GM06990 (cell line): ENCODE measurements at regions not wholly inside any gene's neighbourhood (a gene's known extent, or its start where the extent isn't known, plus 50 kb on each side); places are given as distances from the start of the nearest gene placed in this dataset.

Experiments used
- DNase-seq: peaks from one replicate; pipeline ENCODE4 v3.0.0-alpha.2; 2011; ENCODE audit not compliant: insufficient read length; ENCODE audit errors: extremely low read depth
- H3K27me3 ChIP-seq: replicated peaks from 2 replicates; pipeline ENCODE4 v1.6.0; 2011; ENCODE audit warnings: low read length; ENCODE audit not compliant: control insufficient read depth, insufficient read depth
- H3K36me3 ChIP-seq: 2 replicates; pipeline ENCODE4 v1.5.1; 2011; ENCODE audit warnings: low read length; ENCODE audit not compliant: control insufficient read depth, insufficient read depth
- H3K4me3 ChIP-seq: replicated peaks from 2 replicates; pipeline ENCODE4 v1.5.1; 2011; ENCODE audit warnings: low read depth, mild to moderate bottlenecking, control low read depth, low read length
- CTCF ChIP-seq: IDR thresholded peaks from 2 replicates; pipeline ENCODE4 v1.5.1; 2011; ENCODE audit warnings: low read length, control low read depth, mild to moderate bottlenecking, inconsistent platforms; ENCODE audit not compliant: insufficient read depth, poor library complexity, severe bottlenecking

- Histone ChIP-seq H3K4me3 (no peak overlapping the region), H3K36me3 (no peaks in the 10 kb centered on the region), H3K27me3 (no peaks in the 10 kb centered on the region)
- TF ChIP-seq CTCF = no peak
- DNase-seq = no peak
Observed at GRCh38 chr11:25200925-25201324, 704.1 kb downstream of the LUZP2 start.

- DNase-seq = no peak
- Histone ChIP-seq H3K4me3 (no peak overlapping the region), H3K27me3 (no peaks in the 10 kb centered on the region), H3K36me3 (no peaks in the 10 kb centered on the region)
- TF ChIP-seq CTCF = no peak
Observed at GRCh38 chr11:25206762-25207161, 709.9 kb downstream of the LUZP2 start.

- no peaks in the 10 kb centered on the region for H3K36me3 ChIP-seq
- no peaks in the 10 kb centered on the region for H3K27me3 ChIP-seq
- TF ChIP-seq CTCF = no peak
- H3K4me3 ChIP-seq = no peak overlapping the region
- no peak for DNase-seq
Observed at GRCh38 chr11:25211635-25212254, 714.9 kb downstream of the LUZP2 start.

GRCh38 chr11:25214535-25215176 is 717.8 kb downstream of the LUZP2 start:
- no peak for DNase-seq
- no peaks in the 10 kb centered on the region for H3K36me3 ChIP-seq
- no peaks in the 10 kb centered on the region for H3K27me3 ChIP-seq
- TF ChIP-seq CTCF = no peak
- no peak overlapping the region for H3K4me3 ChIP-seq

GRCh38 chr11:25218036-25218435 is 721.2 kb downstream of the LUZP2 start:
- H3K4me3 ChIP-seq = no peak overlapping the region
- no peaks in the 10 kb centered on the region for H3K27me3 ChIP-seq
- TF ChIP-seq CTCF = no peak
- DNase-seq = no peak
- no peaks in the 10 kb centered on the region for H3K36me3 ChIP-seq
